OCI-LY3 (cell line): ENCODE measurements at regions not wholly inside any gene's neighbourhood (a gene's known extent, or its start where the extent isn't known, plus 50 kb on each side); places are given as distances from the start of the nearest gene placed in this dataset.

Experiments used
- CTCF ChIP-seq: fragments of 200-600, 300-600 bp; sonication (generic); IDR thresholded peaks from 2 replicates; pipeline ENCODE4 v1.5.1; 2014; ENCODE audit warnings: antibody characterized with exemption, low read length, low read depth
- EZH2phosphoT487 ChIP-seq: fragments of 200-600 bp; shearing (Covaris generic); IDR thresholded peaks from 2 replicates; pipeline ENCODE4 v1.6.1; 2018; ENCODE audit warnings: antibody characterized with exemption, mixed run types, low read depth

GRCh38 chr1:81221564-81221963 is 579.2 kb upstream of the ADGRL2 start:
- TF ChIP-seq CTCF: no peak
- TF ChIP-seq EZH2phosphoT487: no peak
